IPS DF 4.7 (cell line): ENCODE measurements at regions not wholly inside any gene's neighbourhood (a gene's known extent, or its start where the extent isn't known, plus 50 kb on each side); places are given as distances from the start of the nearest gene placed in this dataset.

Experiments
- DNase-seq: peaks from one replicate; pipeline ENCODE4 v3.0.0-alpha.2; 2013; ENCODE audit warnings: low spot score; ENCODE audit errors: extremely low read depth

GRCh38 chr4:38587106-38587505, 76.9 kb upstream of the KLF3 start:
- no peak for DNase-seq

GRCh38 chr4:38590046-38590445, 74.0 kb upstream of the KLF3 start:
- DNase-seq: no peak

GRCh38 chr4:38591617-38592337, 72.2 kb upstream of the KLF3 start:
- DNase-seq: no peak

GRCh38 chr4:38598489-38598888, 65.5 kb upstream of the KLF3 start:
- no peak for DNase-seq

- DNase-seq: no peak
Measured at GRCh38 chr4:38600575-38600974, 63.4 kb upstream of the KLF3 start.

GRCh38 chr4:38601244-38601915, 62.6 kb upstream of the KLF3 start:
- no peak for DNase-seq

GRCh38 chr4:38601916-38602291, 62.1 kb upstream of the KLF3 start:
- no peak for DNase-seq

- no peak for DNase-seq
Measured at GRCh38 chr4:38603652-38604051, 60.3 kb upstream of the KLF3 start.

GRCh38 chr4:38605181-38605752, 58.7 kb upstream of the KLF3 start:
- DNase-seq: no peak

- no peak for DNase-seq
Measured at GRCh38 chr4:38605753-38606586, 58.0 kb upstream of the KLF3 start.

- no peak for DNase-seq
Measured at GRCh38 chr4:38606587-38606905, 57.5 kb upstream of the KLF3 start.

- no peak for DNase-seq
Measured at GRCh38 chr4:38609614-38610013, 54.4 kb upstream of the KLF3 start.

- no peak for DNase-seq
Measured at GRCh38 chr4:38610521-38610920, 53.5 kb upstream of the KLF3 start.

GRCh38 chr4:38610966-38611431, 53.0 kb upstream of the KLF3 start:
- no peak for DNase-seq

- no peak for DNase-seq
Measured at GRCh38 chr4:38611676-38612075, 52.3 kb upstream of the KLF3 start.

GRCh38 chr4:38612646-38613414, 51.2 kb upstream of the KLF3 start:
- DNase-seq: no peak
